SU-DHL-6 (cell line): ENCODE measurements at regions not wholly inside any gene's neighbourhood (a gene's known extent, or its start where the extent isn't known, plus 50 kb on each side); places are given as distances from the start of the nearest gene placed in this dataset.
"Not testable (repeated sequence)": the region's sequence is repeated elsewhere in the genome, so short reads cannot be mapped to it uniquely, and the experiment has no call there.

Source experiments
- H2AFZ ChIP-seq: fragments of 200-600 bp; sonication (generic); 2 replicates; pipeline ENCODE4 v1.6.1; 2014; ENCODE audit warnings: low read depth, mild to moderate bottlenecking, moderate library complexity, mixed read lengths, antibody characterized with exemption, low read length; ENCODE audit not compliant: severe bottlenecking
- H3F3A ChIP-seq: fragments of 200-600 bp; shearing (Covaris generic); 2 replicates; pipeline ENCODE4 v1.6.0; 2016; ENCODE audit warnings: antibody characterized with exemption, mild to moderate bottlenecking; ENCODE audit not compliant: insufficient read depth
- H3K27ac ChIP-seq: fragments of 200-600 bp; sonication (generic); 2 replicates; pipeline ENCODE4 v1.5.1; 2016; ENCODE audit warnings: low read depth, mild to moderate bottlenecking, low read length, moderate library complexity, mixed read lengths
- H3K27me3 ChIP-seq: fragments of 200-600 bp; sonication (generic), shearing (Covaris generic); 2 replicates; pipeline ENCODE4 v1.6.0; 2014; ENCODE audit warnings: mild to moderate bottlenecking, low read length
- H3K36me3 ChIP-seq: fragments of 200-600 bp; sonication (generic); 2 replicates; pipeline ENCODE4 v1.6.1; 2014; ENCODE audit warnings: mild to moderate bottlenecking, low read length, mixed read lengths
- H3K4me2 ChIP-seq: fragments of 300-600, 200-600 bp; shearing (Covaris generic), sonication (generic); 2 replicates; pipeline ENCODE4 v1.6.0; 2014; ENCODE audit warnings: low read length, low read depth, mild to moderate bottlenecking; ENCODE audit not compliant: poor library complexity, severe bottlenecking
- H3K4me3 ChIP-seq: fragments of 200-600 bp; sonication (generic); 2 replicates; pipeline ENCODE4 v1.5.1; 2014; ENCODE audit warnings: antibody characterized with exemption, low read length, mild to moderate bottlenecking, mixed read lengths; ENCODE audit not compliant: insufficient read depth, poor library complexity, severe bottlenecking
- H3K79me2 ChIP-seq: fragments of 200-600 bp; sonication (generic); 2 replicates; pipeline ENCODE4 v1.6.1; 2014; ENCODE audit warnings: mild to moderate bottlenecking, low read length, moderate library complexity; ENCODE audit not compliant: insufficient read depth
- H3K9ac ChIP-seq: fragments of 200-600 bp; sonication (generic); 2 replicates; pipeline ENCODE4 v1.7.0; 2014; ENCODE audit warnings: mild to moderate bottlenecking, low read length
- H3K9me2 ChIP-seq: fragments of 200-600 bp; sonication (generic); replicated peaks from 2 replicates; pipeline ENCODE4 v1.6.1; 2014; ENCODE audit warnings: low read length; ENCODE audit not compliant: insufficient read depth
- H3K9me3 ChIP-seq: fragments of 200-600 bp; sonication (generic); 2 replicates; pipeline ENCODE4 v1.6.1; 2014; ENCODE audit warnings: low read length, mixed read lengths; ENCODE audit not compliant: insufficient read depth
- H4K20me1 ChIP-seq: fragments of 200-600 bp; sonication (generic); 2 replicates; pipeline ENCODE4 v1.6.1; 2014; ENCODE audit warnings: low read depth, mild to moderate bottlenecking, antibody characterized with exemption, low read length, moderate library complexity, mixed read lengths
- EZH2phosphoT487 ChIP-seq: fragments of 200-600 bp; sonication (generic), shearing (Covaris generic); conservative IDR thresholded peaks from 2 replicates; pipeline ENCODE4 v1.6.1; 2018; ENCODE audit warnings: mild to moderate bottlenecking, antibody characterized with exemption, low read length, moderate library complexity, mixed read lengths
- TF ChIP-seq, protein P1 (sequence below): fragments of 200-600 bp; sonication (generic); IDR thresholded peaks from one replicate; pipeline ENCODE4 v1.5.1; 2017; ENCODE audit warnings: antibody characterized with exemption, mild to moderate bottlenecking, low read length, moderate library complexity; ENCODE audit not compliant: insufficient read depth, poor library complexity, severe bottlenecking

DNA sequence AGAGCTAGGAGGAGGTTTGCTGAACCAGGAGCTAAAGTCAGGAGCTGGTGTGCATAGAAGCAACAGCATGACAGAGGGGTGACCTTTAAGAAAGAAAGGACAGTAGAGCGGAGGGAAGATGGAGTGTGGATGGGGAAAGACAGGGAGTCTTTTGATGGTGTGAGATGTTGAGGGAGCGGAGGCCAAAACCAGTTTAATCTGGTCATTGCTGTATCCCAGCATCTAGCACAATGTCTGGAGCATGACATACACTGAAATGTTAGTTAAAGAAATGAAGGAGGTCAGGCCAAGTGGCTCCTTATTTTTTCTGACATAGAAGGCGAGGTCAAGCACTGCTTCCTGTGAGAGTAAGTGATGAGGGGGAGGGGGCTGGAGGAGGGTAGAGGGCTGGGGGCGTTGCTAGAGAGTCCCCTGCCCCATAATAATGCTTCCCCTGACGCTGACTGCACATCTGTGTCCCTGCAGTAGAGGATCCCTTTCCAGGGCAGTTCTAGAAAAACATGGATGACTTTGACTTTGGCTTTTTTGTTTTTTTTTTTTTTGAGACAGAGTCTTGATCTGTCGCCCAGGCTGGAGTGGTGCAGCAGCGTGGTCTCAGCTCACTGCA, 70.2 kb downstream of the ZNF467 start:
- TF ChIP-seq, protein P1, sequence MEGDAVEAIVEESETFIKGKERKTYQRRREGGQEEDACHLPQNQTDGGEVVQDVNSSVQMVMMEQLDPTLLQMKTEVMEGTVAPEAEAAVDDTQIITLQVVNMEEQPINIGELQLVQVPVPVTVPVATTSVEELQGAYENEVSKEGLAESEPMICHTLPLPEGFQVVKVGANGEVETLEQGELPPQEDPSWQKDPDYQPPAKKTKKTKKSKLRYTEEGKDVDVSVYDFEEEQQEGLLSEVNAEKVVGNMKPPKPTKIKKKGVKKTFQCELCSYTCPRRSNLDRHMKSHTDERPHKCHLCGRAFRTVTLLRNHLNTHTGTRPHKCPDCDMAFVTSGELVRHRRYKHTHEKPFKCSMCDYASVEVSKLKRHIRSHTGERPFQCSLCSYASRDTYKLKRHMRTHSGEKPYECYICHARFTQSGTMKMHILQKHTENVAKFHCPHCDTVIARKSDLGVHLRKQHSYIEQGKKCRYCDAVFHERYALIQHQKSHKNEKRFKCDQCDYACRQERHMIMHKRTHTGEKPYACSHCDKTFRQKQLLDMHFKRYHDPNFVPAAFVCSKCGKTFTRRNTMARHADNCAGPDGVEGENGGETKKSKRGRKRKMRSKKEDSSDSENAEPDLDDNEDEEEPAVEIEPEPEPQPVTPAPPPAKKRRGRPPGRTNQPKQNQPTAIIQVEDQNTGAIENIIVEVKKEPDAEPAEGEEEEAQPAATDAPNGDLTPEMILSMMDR, result no peak
- no peak for TF ChIP-seq EZH2phosphoT487
- Histone ChIP-seq H3K9ac (no peak overlapping the region), H3K4me3 (no peak overlapping the region), H3K9me2 (no peaks in the 10 kb centered on the region), H4K20me1 (no peaks in the 10 kb centered on the region), H3K27ac (no peak overlapping the region), H3K27me3 (no peaks in the 10 kb centered on the region), H3K79me2 (no peaks in the 10 kb centered on the region), H3K36me3 (no peaks in the 10 kb centered on the region), H3K9me3 (peaks cover 11% of the 10 kb centered on the region; the same call in 1 of the 2 replicates), H2AFZ (no peak overlapping the region), H3F3A (no peaks in the 10 kb centered on the region), H3K4me2 (no peak overlapping the region)

DNA sequence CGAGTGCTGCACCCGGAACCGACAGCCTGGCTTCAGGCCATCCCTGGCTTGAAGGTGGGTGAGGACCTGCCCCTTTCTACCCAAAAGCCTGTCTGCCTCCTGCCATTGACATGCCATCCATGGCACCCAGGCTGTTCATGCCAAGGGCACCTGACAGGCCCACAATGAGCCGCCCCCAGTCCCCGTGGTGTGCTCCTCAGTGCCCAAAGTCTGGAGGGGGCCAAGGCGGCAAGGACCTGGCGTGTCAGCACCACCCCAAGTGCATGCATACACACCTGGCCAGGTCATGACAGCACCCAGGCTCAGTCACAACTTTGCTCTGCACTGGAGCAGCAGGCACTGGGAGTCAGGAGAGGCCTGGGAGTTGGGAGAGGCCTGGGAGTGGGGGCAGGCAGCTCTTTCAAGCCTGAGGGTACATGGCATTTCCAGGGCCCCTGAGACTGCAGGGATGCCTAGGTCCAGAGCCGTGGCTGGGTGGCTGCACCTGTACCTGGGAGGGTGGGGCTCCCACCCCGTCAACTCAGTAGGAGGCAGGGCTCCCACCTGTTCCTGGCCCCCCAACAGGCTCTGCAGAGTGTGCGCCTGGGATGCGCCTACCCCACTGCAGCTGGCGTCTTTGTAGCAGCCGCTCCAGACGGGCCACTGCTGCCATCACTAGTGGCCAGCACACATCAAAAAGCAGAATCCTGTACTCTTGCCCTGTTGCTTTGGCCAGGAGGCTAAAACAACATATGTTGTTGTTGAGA, 71.7 kb downstream of the ZNF467 start:
- Histone ChIP-seq H3K79me2 (no peaks in the 10 kb centered on the region), H2AFZ (no peak overlapping the region), H3K4me3 (no peak overlapping the region), H3K9me3 (peaks cover 11% of the 10 kb centered on the region; the same call in 1 of the 2 replicates), H3K9ac (no peak overlapping the region), H3K4me2 (no peak overlapping the region), H3K27me3 (no peaks in the 10 kb centered on the region), H3K9me2 (no peaks in the 10 kb centered on the region), H3K36me3 (no peaks in the 10 kb centered on the region), H4K20me1 (no peaks in the 10 kb centered on the region), H3K27ac (no peak overlapping the region), H3F3A (no peaks in the 10 kb centered on the region)
- no peak for TF ChIP-seq EZH2phosphoT487
- TF ChIP-seq, protein P1, result no peak

DNA sequence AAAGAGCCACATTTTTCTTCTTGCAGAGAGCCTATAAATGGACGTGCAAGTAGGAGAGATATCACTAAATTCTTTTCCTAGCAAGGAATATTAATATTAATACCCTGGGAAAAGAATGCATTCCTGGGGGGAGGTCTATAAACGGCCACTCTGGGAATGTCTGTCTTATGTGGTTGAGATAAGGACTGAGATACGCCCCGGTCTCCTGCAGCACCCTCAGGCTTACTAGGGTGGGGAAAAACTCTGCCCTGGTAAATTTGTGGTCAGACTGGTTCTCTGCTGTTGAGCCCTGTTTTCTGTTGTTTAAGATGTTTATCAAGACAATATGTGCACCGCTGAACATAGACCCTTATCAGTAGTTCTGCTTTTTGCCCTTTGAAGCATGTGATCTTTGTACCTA, 75.6 kb downstream of the ZNF467 start:
- H3K9me2 ChIP-seq, H4K20me1 ChIP-seq, H3K27me3 ChIP-seq, H3F3A ChIP-seq, H3K27ac ChIP-seq, H3K4me3 ChIP-seq, H2AFZ ChIP-seq, H3K4me2 ChIP-seq, H3K36me3 ChIP-seq, H3K79me2 ChIP-seq, H3K9ac ChIP-seq: not testable (repeated sequence)
- H3K9me3 ChIP-seq, result peaks cover 11% of the 10 kb centered on the region; the same call in 1 of the 2 replicates

DNA sequence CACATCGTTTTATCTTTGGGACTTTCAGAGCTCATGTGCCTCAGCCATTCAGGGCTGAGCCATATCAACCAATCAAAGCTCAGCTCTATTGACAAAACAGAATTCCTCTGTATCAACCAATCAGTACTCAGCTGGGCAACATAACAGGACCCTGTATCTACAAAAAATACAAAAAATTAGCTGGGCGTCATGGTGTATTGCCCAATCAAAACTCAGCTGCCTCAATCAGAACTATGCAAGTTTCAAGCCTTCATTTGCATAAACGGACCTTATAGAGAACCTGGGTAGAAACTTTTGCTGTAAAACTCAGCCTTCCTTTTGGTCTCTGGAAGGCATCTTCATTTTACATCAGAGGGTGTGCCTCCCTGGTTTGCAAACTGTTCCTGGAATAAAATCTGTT, 77.1 kb downstream of the ZNF467 start:
- TF ChIP-seq EZH2phosphoT487, result no peak
- TF ChIP-seq, protein P1, result no peak

More for the DNA sequence above, 77.1 kb downstream of the ZNF467 start:
- no peaks in the 10 kb centered on the region for H4K20me1 ChIP-seq
- H3K27me3 ChIP-seq, result no peaks in the 10 kb centered on the region
- no peaks in the 10 kb centered on the region for H3K36me3 ChIP-seq
- peaks cover 11% of the 10 kb centered on the region; the same call in 1 of the 2 replicates for H3K9me3 ChIP-seq
- H3K27ac ChIP-seq, result no peak overlapping the region
- no peaks in the 10 kb centered on the region for H3K9me2 ChIP-seq
- H2AFZ ChIP-seq, result no peak overlapping the region
- H3F3A ChIP-seq, result no peaks in the 10 kb centered on the region
- no peak overlapping the region for H3K4me2 ChIP-seq
- H3K9ac ChIP-seq, result no peak overlapping the region
- no peak overlapping the region for H3K4me3 ChIP-seq
- H3K79me2 ChIP-seq, result no peaks in the 10 kb centered on the region
